GM23338 (cell line): ENCODE measurements at regions not wholly inside any gene's neighbourhood (a gene's known extent, or its start where the extent isn't known, plus 50 kb on each side); places are given as distances from the start of the nearest gene placed in this dataset.

Source experiments
- ETS1 ChIP-seq: IDR thresholded peaks from 2 replicates; pipeline ENCODE4 v1.6.1; 2016; ENCODE audit warnings: antibody characterized with exemption
- EZH2 ChIP-seq: fragments of 200-600 bp; sonication (generic); IDR thresholded peaks from one replicate; pipeline ENCODE4 v1.8.0; 2017; ENCODE audit warnings: antibody characterized with exemption, mild to moderate bottlenecking, low read depth; ENCODE audit not compliant: unreplicated experiment
- NANOG ChIP-seq: IDR thresholded peaks from 2 replicates; pipeline ENCODE4 v1.6.1; 2016; ENCODE audit warnings: antibody characterized with exemption, borderline replicate concordance
- POLR2AphosphoS5 ChIP-seq: IDR thresholded peaks from 2 replicates; pipeline ENCODE4 v1.6.1; 2016; ENCODE audit warnings: antibody characterized with exemption, low read depth
- REST ChIP-seq: IDR thresholded peaks from one replicate; pipeline ENCODE4 v1.6.1; 2018; ENCODE audit warnings: antibody characterized with exemption; ENCODE audit not compliant: unreplicated experiment
- STAT1 ChIP-seq: IDR thresholded peaks from one replicate; pipeline ENCODE4 v1.6.1; 2016; ENCODE audit warnings: antibody characterized with exemption; ENCODE audit not compliant: unreplicated experiment
- ZNF114 ChIP-seq: fragments of 250-450 bp; sonication (Bioruptor Pico); IDR thresholded peaks from 2 replicates; pipeline ENCODE4 v1.5.0; 2020; ENCODE audit warnings: mild to moderate bottlenecking, moderate library complexity
- ZNF462 ChIP-seq: fragments of 250-450 bp; sonication (Bioruptor Pico); IDR thresholded peaks from 2 replicates; pipeline ENCODE4 v1.5.0; 2020; ENCODE audit warnings: mild to moderate bottlenecking, moderate library complexity

DNA sequence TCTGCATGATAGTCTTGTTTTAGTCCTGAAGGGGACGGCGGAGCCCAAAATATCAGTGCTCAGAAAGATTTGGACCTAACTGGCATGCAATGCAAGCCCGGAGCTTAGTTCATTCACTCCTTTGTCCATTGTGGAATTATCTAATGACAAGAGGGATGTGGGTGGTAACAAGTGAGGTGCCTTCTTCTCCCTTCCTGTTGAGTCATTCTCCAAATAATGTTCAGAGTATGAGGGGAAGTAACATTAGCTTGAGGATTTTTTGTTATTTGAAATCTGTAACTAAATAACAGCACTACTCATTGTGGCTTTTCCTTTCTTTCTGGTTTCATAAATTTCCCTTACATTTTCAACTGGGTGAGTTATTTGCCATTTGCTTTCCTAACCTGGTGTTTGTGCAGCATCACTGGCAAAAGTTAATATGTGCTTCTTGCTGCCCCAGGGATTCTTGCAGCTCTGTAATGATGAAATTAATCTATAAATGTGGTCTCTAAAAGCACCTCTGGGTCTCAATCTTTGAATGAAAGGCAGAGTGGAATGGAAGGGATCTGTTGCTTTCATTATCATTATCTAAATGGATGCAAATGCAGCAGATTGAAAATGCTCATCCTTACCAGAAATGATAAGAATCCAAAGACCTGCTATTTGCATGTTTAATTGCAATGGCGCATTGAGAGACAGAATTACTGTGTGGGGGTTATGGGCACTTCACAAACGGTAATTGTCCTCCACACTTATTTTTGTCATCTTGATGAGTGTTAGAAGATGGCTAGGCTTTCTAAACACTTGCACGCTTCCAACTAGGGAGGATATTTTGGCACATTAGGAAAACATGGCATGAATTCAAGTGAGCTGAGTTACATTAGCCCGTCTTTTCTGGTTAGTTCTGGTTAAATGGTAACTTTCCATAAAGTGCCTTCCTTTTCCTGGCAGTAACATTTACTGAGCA lies 89.9 kb upstream of the MITF start (continued):
- TF ChIP-seq ZNF462 (CRISPR knock-in tag) = no peak
- TF ChIP-seq EZH2 = no peak
- no peak for TF ChIP-seq REST
- no peak for TF ChIP-seq ETS1
- TF ChIP-seq NANOG = no peak
- no peak for TF ChIP-seq POLR2AphosphoS5
- no peak for TF ChIP-seq ZNF114 (CRISPR knock-in tag)
- TF ChIP-seq STAT1 = no peak
